Activated T-cell treated with anti-CD3 and anti-CD28 coated beads for 4 hours (primary cell): ENCODE measurements at regions not wholly inside any gene's neighbourhood (a gene's known extent, or its start where the extent isn't known, plus 50 kb on each side); places are given as distances from the start of the nearest gene placed in this dataset.
"Not testable (repeated sequence)": the region's sequence is repeated elsewhere in the genome, so short reads cannot be mapped to it uniquely, and the experiment has no call there.

ENCODE experiments used
- DNase-seq: peaks from one replicate; pipeline ENCODE4 v3.0.0-alpha.2; 2020

DNA sequence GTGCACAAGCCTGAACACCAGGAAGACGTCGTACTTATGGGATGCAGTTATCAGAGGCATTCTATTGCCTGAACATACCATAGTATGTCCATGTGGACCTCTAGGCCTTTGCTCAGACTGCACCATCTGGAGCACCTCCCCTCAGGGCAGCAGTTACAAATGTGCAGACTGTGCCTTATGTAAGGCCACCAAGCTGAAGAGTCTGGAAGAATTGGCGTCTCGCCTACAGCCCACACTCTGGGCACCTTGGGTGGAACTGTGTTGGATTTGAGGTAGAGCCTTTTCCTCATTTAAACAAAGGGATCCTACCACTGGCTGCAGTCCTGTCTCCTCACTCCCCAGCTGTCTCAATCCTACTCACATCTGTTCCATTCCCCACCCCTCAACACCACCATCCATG is 204.3 kb upstream of the FRMD6 start:
- DNase-seq: no peak

DNA sequence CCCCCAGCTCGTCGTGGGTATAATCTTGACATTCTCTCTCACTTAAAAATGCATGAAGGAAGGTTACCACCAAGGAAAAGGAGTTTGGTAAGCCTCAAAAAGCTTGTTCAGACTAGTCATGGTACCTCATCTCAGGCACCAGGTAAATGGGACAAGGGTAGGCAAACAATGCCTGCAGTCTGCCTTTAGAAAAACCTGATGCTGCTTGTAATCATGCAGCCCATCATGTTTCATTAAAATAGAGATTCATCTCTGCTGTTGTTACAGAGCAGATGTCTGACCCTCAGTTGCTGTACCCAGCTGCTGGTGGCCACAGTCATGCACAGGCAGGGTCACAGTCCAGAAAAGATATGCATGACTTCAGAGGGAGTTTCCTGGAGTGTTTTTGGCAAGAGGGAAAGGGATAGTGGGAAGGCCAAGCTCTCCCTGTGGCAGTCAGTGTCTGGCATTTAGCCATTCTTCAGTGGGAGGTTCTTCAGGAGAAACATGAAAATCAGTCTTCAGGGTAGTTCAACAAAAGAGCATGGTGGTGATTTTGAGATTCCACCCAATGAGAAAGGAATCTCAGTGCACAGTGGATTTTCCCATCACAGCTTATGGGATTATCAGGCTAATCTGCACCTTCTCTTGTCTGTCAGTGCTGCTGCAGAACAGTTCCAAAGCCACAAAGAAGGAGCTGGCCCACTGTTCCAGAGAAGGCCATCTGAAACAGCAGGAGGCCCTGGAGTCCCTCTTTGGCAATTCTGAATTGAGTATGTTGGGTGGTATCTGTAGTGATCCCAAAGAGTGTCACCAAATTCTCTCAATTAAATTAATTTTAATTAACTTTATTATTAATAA is 202.7 kb upstream of the FRMD6 start:
- DNase-seq: no peak

DNA sequence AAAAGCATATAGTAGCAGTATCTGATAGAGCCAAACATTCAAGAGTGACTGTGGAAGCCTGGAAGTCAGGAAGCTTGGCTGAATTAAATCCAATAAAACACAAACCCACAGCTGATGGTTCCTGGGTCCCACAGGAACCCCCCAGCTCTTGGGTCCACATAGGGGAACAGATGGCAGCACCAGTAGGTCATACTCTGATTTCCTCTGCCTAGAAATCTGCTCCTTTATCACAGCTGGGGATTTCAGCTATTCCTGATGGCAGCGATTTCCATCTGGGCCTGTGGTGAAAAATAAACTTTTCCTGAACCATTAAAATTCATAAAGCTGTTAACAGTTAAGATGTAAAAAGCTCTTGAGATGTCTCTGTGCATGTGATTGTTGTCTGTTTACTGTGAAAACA is 202.0 kb upstream of the FRMD6 start:
- DNase-seq: no peak

DNA sequence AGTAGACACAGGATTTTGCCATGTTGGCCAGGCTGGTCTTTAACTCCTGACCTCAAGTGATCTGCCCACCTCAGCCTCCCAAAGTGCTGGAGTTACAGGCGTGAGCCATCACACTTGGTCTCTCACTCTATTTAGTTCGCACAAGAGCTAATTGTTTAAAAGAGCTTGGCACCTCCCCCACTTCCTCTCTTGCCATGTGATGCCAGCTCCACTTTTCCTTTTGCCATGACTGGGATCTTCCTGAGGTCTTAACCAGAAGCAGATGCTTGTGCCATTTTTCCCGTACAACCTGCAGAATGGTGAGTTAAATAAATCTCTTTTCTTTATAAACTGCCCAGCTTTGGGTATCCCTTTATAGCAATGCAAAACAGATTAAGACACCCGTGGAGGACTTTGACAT is 200.1 kb upstream of the FRMD6 start:
- no peak for DNase-seq

DNA sequence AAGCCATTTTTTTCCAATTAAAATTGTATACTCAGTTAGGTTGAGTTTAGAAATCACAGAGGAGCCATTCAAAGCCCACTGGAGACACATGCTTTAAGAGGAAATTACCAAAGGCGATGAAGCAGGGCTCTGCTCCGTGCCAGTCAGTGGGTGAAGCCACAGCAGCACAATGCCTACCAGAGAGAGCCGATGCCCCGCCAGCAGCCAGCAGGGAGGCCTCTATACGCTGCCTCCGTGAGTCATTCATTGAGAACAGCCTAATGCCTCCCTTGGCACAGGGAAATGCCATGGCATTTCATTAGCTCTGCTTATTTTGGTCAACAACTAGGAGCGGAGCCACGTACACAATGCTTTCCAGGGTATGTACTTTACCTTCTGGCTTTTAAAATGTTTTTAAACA is 197.8 kb upstream of the FRMD6 start:
- no peak for DNase-seq

DNA sequence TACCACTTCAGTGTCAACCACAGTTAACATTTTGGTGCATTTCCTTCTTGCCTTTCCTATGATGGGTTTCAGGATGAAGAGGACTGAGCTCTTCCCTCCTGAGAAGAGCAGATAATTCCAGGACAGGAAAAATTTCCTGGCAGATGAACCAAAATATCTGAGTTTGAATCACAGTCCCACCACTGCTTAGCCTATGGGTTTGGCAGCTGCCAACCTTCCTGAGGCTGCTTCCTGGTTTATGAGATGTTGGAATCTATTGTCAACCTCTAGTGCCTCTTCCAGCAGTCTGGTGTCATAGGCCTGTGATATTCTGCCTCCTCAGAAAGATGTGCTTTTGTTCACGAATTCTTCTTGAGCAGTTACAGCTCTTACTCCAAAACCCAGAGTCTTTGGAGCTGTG is 197.4 kb upstream of the FRMD6 start:
- no peak for DNase-seq

DNA sequence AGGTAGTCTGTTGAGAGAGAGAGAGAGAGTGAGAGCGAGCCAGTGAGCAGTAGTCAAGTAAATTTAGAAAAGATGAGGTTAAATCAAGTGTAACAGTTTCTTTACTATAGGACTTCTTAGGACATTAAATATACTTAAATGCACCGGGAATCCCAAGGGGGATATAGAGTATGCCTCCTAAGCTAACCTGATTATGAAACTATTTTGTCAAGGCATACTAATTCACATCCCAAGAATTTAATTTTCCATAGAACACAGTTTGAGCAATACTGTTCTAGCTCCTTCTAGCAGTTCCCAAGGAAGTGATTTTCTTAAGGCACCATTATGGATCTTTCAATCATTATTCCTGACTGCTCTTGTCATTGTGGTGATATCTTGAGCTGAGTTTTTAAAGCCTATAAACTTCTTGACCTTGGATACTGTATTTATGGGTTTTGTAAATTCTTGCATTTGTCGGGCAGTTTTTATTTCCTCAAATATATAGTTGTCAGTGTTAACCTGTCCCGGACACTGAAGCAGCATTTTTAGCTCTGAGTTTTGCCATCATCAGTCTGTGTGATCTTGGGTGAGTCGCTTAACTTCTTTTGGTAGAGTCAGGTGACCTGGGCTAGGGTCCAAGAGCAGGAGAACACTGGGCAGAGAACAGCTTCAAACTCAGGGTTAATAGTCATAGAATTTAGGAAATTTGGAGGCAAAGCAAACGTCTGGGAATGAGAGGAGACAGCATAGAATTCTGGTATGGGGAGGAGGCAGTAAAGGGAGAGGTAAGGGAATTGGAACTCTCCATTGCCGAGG is 196.5 kb upstream of the FRMD6 start:
- DNase-seq: no peak

DNA sequence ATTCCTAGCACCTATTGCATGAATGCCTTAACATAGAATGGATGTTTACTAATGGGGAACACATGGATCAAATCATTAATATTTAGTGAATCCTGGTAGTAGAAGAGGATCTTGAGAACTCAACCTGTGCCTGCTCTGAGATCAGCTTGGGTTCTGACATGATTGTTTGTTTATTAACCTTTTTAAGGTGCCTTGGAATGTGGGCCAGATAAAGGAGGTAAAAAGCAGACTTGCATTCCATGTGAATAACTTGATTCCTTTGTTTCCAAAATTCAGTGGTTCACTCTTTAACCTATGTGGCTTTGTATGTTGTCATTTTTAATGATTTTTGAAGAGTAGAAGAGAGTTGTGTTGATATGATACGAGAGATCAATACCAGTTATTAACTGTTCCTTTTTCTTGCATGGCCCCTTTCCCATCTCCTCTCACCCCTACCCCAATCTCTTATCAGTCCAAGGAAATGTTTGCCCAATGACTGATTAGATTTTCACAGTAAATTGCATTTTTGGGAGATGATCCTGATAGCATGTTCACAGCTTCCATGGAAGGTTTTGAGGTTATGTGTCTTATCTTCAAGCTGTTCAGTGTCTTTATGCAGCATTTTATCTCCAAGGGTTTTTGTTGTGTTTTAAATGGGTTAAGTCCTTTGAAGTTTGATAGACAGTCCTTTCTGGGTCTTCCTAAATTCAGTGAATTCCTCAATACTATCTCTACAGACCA is 193.7 kb upstream of the FRMD6 start:
- no peak for DNase-seq

DNA sequence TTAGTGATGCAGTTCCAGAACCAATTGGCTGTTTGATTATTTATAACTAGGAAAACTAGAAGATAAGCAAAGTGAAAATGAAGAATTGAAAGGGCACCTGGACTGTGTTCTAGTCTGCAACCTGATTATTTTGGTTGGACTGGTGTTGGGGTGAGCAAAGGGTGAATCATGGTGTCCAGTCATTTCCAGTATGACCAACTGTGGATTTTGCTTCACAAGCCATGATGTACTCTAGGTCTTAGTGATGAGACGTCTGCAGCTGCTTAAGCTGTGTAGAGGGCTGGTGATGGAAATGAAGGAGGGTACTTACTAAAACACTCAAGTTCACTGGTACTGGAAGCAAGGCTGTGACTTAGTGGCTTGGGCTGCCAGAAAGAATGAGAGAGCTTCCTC is 193.2 kb upstream of the FRMD6 start:
- DNase-seq: no peak

DNA sequence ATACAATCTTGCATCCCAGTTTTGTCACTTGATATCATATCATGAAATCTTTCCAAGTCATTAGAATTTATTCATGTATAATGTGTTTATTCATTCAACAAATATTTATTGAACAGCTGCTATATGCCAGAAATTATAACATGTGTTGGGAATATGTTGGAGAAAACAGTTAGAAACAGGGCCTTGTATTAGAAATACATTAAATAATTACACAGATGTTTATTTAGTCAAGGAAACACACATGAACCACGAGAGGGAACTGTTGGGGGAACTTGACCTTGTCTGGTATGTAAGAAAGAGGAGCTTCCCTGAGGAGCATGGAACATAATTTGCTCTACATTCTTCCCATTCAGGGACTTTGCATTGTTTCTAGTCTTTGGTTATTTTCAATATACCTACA is 191.7 kb upstream of the FRMD6 start:
- DNase-seq: no peak

DNA sequence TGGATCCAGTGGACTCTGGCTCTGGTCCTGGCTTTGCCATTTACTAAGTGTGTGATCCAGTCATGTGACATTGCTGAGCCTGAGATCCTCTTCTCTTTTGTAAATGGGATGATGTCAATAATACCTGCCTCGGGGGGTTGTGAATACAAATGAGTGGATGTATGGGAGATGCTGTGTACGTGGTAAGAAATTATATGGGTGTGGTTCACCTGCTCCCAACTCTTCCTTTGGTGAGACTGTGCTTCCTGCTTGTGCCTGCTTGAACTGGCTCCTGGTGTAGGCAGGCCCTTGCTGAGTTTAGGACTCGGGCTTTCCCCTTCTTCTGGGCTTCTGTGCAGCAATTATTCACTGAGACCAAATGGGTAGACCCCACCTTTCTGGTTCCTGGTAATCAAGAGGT is 189.5 kb upstream of the FRMD6 start:
- no peak for DNase-seq

DNA sequence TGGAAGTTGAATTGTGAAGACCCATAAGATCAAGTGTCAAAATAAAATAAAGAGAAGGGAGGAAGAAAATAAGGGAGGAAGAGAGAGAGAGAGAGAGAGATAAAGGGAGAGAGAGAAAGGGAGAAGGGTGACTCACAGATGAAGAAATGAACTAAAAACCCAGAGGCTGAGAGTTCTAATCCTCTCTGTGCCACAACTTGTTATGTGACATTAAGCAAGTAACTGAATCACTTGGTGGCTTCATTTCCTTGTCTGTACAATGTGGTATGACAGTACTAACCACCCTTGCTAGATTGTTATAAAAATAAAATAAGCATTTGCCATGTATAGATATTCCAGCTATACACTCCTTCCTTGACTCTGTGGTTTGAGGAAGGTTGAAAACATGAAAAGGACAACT is 189.0 kb upstream of the FRMD6 start:
- DNase-seq: no peak

DNA sequence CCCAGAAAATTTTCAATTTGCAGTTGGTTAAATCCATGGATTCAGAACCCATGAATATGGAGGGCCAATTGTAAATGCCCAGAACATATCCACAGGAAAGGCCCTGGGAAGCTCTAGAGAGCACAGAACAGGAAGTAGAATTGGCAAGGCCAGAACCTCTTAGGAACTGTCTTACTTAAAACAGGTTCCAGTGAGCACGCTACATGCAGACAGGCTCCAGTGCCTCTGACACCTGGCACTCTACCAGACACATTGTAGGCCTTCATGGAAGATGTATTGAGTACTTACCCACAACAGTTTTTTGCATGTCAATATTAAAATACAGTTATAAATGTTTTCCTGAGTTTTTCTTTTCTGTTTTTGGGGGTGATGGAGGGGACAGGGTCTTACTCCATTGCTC is 188.2 kb upstream of the FRMD6 start:
- no peak for DNase-seq

DNA sequence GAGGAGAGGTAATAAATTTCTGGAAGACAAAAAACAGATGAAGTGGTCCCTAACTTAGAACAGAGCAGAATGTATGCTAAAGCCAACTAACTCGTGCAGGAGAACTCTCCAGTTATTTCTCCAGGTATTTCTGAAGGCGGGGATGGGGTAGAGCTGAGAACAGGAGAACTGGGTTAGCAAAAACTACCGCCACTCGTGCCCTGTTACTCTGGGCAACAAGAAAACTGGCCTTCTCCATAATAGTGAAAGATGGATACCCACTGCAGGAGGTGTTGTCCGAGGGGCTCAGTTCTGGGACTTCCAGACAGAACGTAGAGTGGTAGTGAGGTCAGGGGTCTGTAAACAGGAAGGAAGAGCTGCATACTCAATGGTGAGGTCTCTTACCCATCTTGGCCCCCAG is 187.3 kb upstream of the FRMD6 start:
- no peak for DNase-seq

DNA sequence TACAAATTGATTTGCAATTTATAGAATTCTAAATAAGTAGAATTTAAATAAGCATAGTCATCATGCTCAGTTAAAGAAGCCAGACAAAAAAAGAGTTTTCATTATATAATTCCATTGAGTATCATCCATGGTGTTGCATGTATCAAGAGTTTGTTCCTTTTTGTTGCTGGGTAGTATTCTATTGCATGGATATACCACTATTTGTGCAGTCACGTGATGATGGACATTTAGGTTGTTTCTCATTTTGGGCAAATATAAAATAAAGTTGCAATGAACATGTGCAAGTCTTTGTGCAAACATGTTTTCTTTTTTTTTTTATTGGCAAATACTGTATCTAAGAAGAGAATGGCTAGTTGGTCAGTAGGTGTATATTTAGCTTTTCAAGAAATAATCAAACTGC is 186.2 kb upstream of the FRMD6 start:
- DNase-seq: no peak

DNA sequence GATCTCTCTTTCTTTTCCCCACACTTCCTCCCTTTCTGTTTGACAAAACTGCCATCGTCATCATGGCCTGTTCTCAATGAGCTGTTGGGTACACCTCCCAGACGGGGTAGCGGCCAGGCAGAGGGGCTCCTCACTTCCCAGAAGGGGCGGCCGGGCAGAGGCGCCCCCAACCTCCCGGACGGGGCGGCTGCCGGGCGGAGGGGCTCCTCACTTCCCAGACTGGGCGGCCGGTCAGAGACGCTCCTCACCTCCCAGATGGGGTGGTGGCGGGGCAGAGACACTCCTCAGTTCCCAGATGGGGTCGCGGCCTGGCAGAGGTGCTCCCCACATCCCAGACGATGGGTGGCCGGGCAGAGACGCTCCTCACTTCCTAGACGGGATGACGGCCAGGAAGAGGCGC is 184.3 kb upstream of the FRMD6 start:
- DNase-seq: not testable (repeated sequence)

DNA sequence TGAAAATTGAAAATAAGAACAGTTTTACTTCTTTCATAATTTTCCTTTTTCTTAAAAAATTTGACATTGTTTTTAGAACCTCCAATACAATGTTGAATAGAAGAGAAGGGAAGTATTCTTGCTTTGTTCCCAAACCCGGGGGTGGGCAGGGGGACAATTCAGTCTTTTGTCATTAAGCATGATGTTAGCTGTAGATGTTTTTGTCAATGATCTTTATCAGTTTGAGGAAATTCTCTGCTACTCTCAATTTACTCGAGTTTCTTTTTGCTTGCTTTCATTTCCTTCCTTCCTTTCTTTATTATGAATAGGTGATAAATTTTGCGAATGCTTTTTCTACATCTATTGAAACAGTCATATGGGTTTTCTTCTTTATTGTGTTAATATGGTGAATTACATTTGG is 183.2 kb upstream of the FRMD6 start:
- no peak for DNase-seq

DNA sequence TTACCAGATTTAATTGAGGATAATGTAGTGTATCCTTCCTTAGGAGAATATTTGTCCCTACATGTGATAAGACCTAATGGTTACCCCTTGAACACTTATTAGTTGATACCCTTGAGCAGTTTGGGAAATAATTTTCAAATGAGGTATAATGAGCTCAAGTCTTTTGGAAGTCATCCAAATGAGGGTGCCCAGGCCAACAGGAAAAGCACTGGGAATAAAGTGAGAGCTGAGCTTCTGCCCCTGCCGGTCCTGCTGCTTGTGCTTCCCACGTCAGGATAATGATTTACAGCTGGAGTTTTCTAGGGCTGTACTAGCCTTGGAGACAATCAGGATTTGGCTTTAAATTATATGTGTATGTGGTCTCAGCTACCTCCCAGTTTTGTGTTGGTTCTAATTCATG is 178.8 kb upstream of the FRMD6 start:
- no peak for DNase-seq

DNA sequence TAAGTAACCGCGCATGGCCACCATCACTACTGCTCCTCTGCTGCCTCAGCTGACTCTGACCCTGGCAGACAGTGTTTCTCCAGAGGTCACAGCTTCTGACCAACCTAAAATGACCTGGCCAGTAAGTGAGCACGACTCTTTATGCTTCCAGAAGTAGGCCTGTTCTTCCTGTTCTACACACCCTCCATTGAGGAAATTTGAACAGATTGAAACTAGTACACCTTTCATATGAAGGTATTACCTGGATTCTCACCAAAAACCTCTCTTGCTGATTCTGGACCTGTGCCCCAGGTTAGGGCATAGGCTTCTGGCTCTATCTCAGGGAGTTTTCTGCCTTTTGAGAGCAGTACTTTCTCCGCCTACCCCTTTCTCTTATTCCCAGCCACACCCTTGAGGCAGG is 178.4 kb upstream of the FRMD6 start:
- DNase-seq: no peak

DNA sequence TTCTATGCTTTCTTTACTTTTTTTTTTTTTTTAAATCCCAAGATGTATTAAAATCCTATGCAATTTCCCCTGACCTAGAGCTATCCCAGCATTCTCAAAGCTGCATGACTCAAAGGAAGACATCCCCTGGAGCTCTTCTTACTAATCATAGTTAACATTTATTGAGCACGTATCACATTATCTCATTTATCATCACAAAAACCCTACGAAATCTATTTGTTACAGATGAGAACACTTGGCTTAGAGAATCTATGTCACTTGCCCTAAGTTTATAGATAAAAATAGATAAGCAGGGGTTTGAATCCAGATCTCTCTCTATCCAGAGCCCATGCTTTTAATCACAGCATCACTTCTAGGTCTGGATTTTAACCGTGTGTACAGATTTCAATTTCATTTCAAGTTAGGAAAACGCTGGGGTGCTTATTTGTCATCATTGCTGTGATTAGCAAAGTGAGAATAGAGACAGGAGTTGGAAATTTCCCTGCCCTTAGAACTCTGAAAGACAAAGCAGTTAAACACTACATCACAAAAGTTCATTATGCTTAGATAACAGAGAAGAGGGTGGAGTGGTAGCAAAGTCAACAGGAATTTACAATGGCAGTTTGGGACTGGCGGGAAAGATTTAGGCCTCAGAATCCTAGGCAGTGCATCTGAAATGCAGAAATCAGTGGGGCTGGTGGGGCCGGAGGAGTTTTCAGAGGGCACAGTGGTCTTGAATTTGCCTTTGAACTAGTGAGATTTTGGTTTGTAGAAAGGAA is 177.7 kb upstream of the FRMD6 start:
- DNase-seq: no peak

DNA sequence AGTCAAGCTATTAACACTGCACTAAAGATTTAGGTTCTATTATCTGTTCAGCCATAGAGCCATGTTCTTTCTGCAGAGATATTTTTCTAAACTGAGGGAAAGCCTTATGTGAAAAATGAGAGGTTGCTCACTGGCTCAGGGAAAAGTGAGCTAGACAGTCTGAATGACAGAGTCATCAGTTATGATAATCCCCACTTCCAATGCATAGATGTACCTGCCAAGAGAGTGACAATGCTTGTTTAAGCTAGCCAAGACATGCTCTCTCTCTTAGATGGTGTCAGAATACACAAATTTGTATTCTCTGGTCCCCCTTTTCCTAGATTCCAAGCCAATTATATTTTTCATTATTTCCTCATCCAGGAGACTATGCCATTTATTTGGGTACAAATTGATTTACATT is 176.9 kb upstream of the FRMD6 start:
- no peak for DNase-seq

DNA sequence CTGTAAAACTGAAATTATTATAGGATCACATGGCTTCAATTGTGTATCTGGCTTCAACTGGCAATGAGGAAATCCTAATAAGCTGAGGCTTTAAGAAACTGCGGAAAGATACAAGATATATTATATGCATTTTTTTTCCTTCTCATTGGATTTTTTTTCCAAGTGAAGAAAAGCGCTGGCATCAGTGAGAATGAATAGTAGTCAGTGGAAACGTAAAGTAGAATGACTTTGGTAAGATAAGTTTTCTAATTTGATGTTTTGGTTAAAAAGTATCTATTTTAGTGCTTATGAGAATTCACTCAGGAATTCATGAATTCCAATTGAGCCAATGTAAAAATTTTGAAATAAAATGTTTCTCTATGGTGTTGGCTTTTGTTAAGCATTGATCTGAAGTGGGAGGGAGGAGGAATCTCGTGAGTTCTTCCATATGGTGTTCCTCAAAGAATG is 173.5 kb upstream of the FRMD6 start:
- no peak for DNase-seq
